ENCODE measurements at regions not wholly inside any gene's neighbourhood (a gene's known extent, or its start where the extent isn't known, plus 50 kb on each side); places are given as distances from the start of the nearest gene placed in this dataset.

- TF ChIP-seq POLR2A (IDR thresholded peaks at IDR 0.05; ENCODE audit: low read depth, low read length), result no peak
- TF ChIP-seq TAF1 (IDR thresholded peaks at IDR 0.05; ENCODE audit: low read depth, low read length), result no peak
- TF ChIP-seq POLR2AphosphoS5 (IDR thresholded peaks at IDR 0.05; ENCODE audit: low read depth, low read length), result no peak
- no peak for TF ChIP-seq SPI1 (IDR thresholded peaks at IDR 0.05; ENCODE audit: low read depth, low read length)
Measured at GRCh38 chr11:57094181-57094935, 87.4 kb upstream of the LRRC55 start.
